Coronary artery (tissue), 2 donors: ENCODE measurements at regions not wholly inside any gene's neighbourhood (a gene's known extent, or its start where the extent isn't known, plus 50 kb on each side); places are given as distances from the start of the nearest gene placed in this dataset.

Experiments used
- DNase-seq: peaks from one replicate; pipeline ENCODE4 v3.0.0-alpha.2; 2017; ENCODE audit warnings: low spot score
- H3K27ac ChIP-seq, 2 donors: fragments of 200-600 bp; sonication (generic); one replicate each; pipeline ENCODE4 v1.5.1; 2016 to 2019
- H3K4me3 ChIP-seq: fragments of 200-600 bp; sonication (generic); 2 replicates; pipeline ENCODE4 v1.5.1; 2016; ENCODE audit warnings: mild to moderate bottlenecking, moderate library complexity
- TF ChIP-seq, protein P1 (sequence below): fragments of 200-600 bp; sonication (generic); IDR thresholded peaks from one replicate; pipeline ENCODE4 v1.5.1; 2019; ENCODE audit warnings: antibody characterized with exemption

GRCh38 chr6:94751641-94752329 is 825.5 kb upstream of the MANEA start:
- TF ChIP-seq, protein P1, sequence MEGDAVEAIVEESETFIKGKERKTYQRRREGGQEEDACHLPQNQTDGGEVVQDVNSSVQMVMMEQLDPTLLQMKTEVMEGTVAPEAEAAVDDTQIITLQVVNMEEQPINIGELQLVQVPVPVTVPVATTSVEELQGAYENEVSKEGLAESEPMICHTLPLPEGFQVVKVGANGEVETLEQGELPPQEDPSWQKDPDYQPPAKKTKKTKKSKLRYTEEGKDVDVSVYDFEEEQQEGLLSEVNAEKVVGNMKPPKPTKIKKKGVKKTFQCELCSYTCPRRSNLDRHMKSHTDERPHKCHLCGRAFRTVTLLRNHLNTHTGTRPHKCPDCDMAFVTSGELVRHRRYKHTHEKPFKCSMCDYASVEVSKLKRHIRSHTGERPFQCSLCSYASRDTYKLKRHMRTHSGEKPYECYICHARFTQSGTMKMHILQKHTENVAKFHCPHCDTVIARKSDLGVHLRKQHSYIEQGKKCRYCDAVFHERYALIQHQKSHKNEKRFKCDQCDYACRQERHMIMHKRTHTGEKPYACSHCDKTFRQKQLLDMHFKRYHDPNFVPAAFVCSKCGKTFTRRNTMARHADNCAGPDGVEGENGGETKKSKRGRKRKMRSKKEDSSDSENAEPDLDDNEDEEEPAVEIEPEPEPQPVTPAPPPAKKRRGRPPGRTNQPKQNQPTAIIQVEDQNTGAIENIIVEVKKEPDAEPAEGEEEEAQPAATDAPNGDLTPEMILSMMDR = no peak

GRCh38 chr6:94736236-94736635 is 841.1 kb upstream of the MANEA start:
- Histone ChIP-seq H3K27ac (no peak overlapping the region), H3K4me3 (no peak overlapping the region)

More at GRCh38 chr6:94751641-94752329, 825.5 kb upstream of the MANEA start:
- Histone ChIP-seq H3K27ac (no peak overlapping the region), H3K4me3 (no peak overlapping the region)
- no peak for DNase-seq

GRCh38 chr6:94735270-94735669 is 842.1 kb upstream of the MANEA start:
- no peak for DNase-seq
- no peak overlapping the region for H3K27ac ChIP-seq
- TF ChIP-seq, protein P1 = no peak
- no peak overlapping the region for H3K4me3 ChIP-seq

More at GRCh38 chr6:94736236-94736635, 841.1 kb upstream of the MANEA start:
- no peak for DNase-seq
- TF ChIP-seq, protein P1 = no peak

GRCh38 chr6:94734751-94735150 is 842.6 kb upstream of the MANEA start:
- TF ChIP-seq, protein P1 = no peak
- DNase-seq = no peak
- H3K27ac ChIP-seq = no peak overlapping the region
- H3K4me3 ChIP-seq = no peak overlapping the region

GRCh38 chr6:94733066-94733465 is 844.3 kb upstream of the MANEA start:
- TF ChIP-seq, protein P1 = no peak
- Histone ChIP-seq H3K27ac (no peak overlapping the region), H3K4me3 (no peak overlapping the region)
- DNase-seq = no peak

DNA sequence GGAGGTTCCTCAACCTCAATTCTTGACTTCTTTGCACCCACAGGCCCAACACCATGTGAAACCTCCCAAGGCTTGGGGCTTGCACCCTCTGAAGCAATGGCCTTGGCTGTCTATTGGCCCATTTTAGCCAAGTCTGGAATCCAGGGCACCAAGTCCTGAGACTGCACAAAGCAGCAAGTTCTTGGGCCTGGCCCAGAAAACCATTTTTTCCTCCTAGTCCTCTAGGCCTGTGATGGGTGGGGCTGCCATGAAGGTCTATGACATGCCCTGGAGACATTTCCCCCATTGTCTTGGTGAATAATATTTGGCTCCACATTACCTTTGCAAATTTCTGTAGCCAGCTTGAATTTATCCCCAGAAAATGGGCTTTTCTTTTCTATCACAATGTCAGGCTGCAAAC is 849.6 kb upstream of the MANEA start:
- H3K4me3 ChIP-seq = no peak overlapping the region
- no peak overlapping the region for H3K27ac ChIP-seq
- DNase-seq = no peak
- TF ChIP-seq, protein P1 = no peak

DNA sequence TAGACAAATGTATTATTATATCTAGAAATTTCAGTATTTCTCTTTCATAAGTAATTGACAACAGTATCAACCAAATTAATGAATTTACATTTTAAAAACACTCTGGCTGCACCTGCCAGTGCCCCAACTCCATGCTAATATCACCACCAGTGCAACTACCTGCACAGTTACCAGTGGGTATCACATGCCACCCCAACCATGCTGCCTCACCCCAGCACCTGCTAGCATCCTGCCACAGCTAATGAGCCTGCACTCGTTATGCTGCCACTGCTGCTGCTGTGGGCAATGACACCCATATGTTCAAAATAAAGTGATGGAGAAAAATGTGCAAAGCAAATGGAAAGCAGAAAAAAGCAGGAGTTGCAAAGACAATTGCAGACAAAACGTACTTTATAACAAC is 855.9 kb upstream of the MANEA start:
- no peak overlapping the region for H3K27ac ChIP-seq
- no peak overlapping the region for H3K4me3 ChIP-seq
- TF ChIP-seq, protein P1 = no peak
- no peak for DNase-seq
